Astrocyte of the cerebellum (primary cell): ENCODE measurements at regions not wholly inside any gene's neighbourhood (a gene's known extent, or its start where the extent isn't known, plus 50 kb on each side); places are given as distances from the start of the nearest gene placed in this dataset.

Experiments
- DNase-seq: peaks from one replicate; pipeline ENCODE4 v3.0.0-alpha.2; 2011; ENCODE audit warnings: low read depth
- H3K4me3 ChIP-seq: 2 replicates; pipeline ENCODE4 v1.5.1; 2011; ENCODE audit warnings: mild to moderate bottlenecking, low read depth, low read length, moderate library complexity
- CTCF ChIP-seq: IDR thresholded peaks from 2 replicates; pipeline ENCODE4 v1.5.1; 2012; ENCODE audit warnings: low read length, low read depth, moderate library complexity, mild to moderate bottlenecking; ENCODE audit errors: missing control alignments
- in situ Hi-C: cut with HindIII; loops from 2 replicates; pipeline ENCODE4 v1.10.0; 2017; ENCODE audit warnings: low sequenced_read_pairs

GRCh38 chrX:14377427-14377826, 151.9 kb upstream of the GLRA2 start:
- H3K4me3 ChIP-seq: no peak overlapping the region
- in situ Hi-C loops: no loop called here
- no peak for DNase-seq
- TF ChIP-seq CTCF: no peak

- DNase-seq: no peak
- no peak overlapping the region for H3K4me3 ChIP-seq
- in situ Hi-C loops: no loop called here
- TF ChIP-seq CTCF: no peak
Observed at GRCh38 chrX:14363728-14364127, 165.6 kb upstream of the GLRA2 start.

GRCh38 chrX:14362721-14363120, 166.6 kb upstream of the GLRA2 start:
- no peak for DNase-seq
- TF ChIP-seq CTCF: no peak
- no peak overlapping the region for H3K4me3 ChIP-seq
- in situ Hi-C loops: no loop called here

DNA sequence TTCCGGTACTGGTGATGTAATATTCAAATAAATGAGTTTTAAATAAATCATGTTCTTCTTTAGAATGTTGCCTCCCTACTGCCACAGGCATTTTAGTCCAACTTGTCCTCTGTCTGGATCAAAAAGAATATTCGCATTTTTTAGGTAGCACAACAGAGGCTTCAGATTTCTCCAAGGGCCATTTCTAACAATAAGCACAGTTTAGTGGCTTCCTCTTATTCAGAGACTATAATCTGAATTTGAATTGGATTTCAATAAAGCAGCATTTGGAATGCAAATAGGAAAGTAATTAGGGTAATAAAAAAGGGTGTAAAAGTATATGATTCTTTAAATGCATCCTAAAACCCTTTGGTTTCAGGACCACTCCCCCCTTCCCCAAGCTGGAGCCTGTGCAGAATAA, 167.9 kb upstream of the GLRA2 start:
- TF ChIP-seq CTCF: no peak
- in situ Hi-C loops: no loop called here
- DNase-seq: no peak
- no peak overlapping the region for H3K4me3 ChIP-seq

GRCh38 chrX:14359727-14360126, 169.6 kb upstream of the GLRA2 start:
- no peak overlapping the region for H3K4me3 ChIP-seq
- in situ Hi-C loops: no loop called here
- TF ChIP-seq CTCF: no peak
- no peak for DNase-seq

DNA sequence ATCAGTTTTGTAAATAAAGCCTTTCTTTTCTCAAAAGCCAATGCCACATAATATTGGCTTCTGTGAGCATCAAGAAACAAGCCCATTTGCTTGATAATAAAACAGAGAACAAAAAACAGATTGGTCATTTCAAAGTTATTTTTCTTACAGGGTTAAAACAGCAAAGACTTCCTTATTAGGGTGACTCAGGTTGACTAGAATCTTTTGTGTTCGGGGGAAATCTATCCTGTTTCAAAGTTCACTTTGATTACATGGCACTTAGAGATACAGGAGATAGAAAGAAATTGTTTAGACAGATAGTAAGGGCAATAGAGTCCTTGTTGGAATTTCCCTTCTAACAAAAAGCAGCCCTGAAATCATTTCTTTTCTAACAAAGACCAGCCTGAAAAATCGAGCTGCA, 170.0 kb upstream of the GLRA2 start:
- no peak for TF ChIP-seq CTCF
- DNase-seq: no peak
- H3K4me3 ChIP-seq: no peak overlapping the region
- in situ Hi-C loops: no loop called here

GRCh38 chrX:14357314-14357713, 172.0 kb upstream of the GLRA2 start:
- no peak for DNase-seq
- no peak for TF ChIP-seq CTCF
- no peak overlapping the region for H3K4me3 ChIP-seq
- in situ Hi-C loops: no loop called here
